Stomach (tissue), 8 donors: ENCODE measurements at regions not wholly inside any gene's neighbourhood (a gene's known extent, or its start where the extent isn't known, plus 50 kb on each side); places are given as distances from the start of the nearest gene placed in this dataset.

Experiments used
- DNase-seq, 2 donors: peaks; one replicate each; pipeline versions ENCODE4 v3.0.0 to v3.0.0-alpha.2; 2013 to 2019
- H3K27ac ChIP-seq, 5 donors: fragments of 200-600 bp in 4 of 5; sonication (generic) in 4 of 5; one replicate each; pipeline ENCODE4 v1.5.1; 2013 to 2019; ENCODE audit warnings: mild to moderate bottlenecking in 1 of 5, moderate library complexity in 1 of 5
- H3K27me3 ChIP-seq, 3 donors: fragments of 200-600 bp; sonication (generic); one replicate each; pipeline ENCODE4 v1.5.1; 2017 to 2019; ENCODE audit warnings: mixed run types in 1 of 3
- H3K36me3 ChIP-seq, 4 donors: fragments of 200-600 bp; sonication (generic); 1 replicate in 3 of 4; 2 replicates in 1 of 4; pipeline ENCODE4 v1.5.1; 2016 to 2019
- H3K4me1 ChIP-seq, 4 donors: fragments of 200-600 bp; sonication (generic); one replicate each; pipeline ENCODE4 v1.5.1; 2016 to 2019
- H3K4me3 ChIP-seq, 4 donors: fragments of 200-600 bp; sonication (generic) in 3 of 4; one replicate each; pipeline ENCODE4 v1.5.1; 2016 to 2019; ENCODE audit warnings: mild to moderate bottlenecking in 1 of 4
- H3K9me3 ChIP-seq, 4 donors: fragments of 200-600 bp; sonication (generic); one replicate each; pipeline ENCODE4 v1.5.1; 2016 to 2019
- CTCF ChIP-seq, 7 experiments: fragments of 450-650 bp in 4 of 7; fragments of 200-600 bp in 3 of 7; sonication (generic) in 3 of 7; IDR thresholded peaks; one replicate each; pipeline ENCODE4 v1.5.1; 2016 to 2019; ENCODE audit warnings: antibody characterized with exemption in 7 of 7, control low read depth in 2 of 7, mild to moderate bottlenecking in 1 of 7
- EP300 ChIP-seq: sonication (generic); formaldehyde crosslinking; IDR thresholded peaks from one replicate; pipeline ENCODE4 v1.6.1; 2017; ENCODE audit warnings: antibody characterized with exemption
- POLR2A ChIP-seq, 4 donors: fragments of 450-650 bp; IDR thresholded peaks; one replicate each; pipeline ENCODE4 v1.6.1; 2016; ENCODE audit warnings: antibody characterized with exemption in 4 of 4, control low read depth in 2 of 4, mild to moderate bottlenecking in 1 of 4, moderate library complexity in 1 of 4
- POLR2AphosphoS5 ChIP-seq, 3 donors: sonication (generic); formaldehyde crosslinking; IDR thresholded peaks; one replicate each; pipeline ENCODE4 v1.6.1; 2016; ENCODE audit warnings: antibody characterized with exemption in 3 of 3
- WGBS, 5 donors: extraction: QIAGEN DNeasy Blood & Tissue Kit in 3 of 5; methylation state at CpG; one replicate each; pipeline versions ENCODE4 v1.1.5 to v1.1.7; 2013 to 2018; 5-methylcytosine and 5-hydroxymethylcytosine counted together
- intact Hi-C: fragments of 100-400 bp; cut with DNase I; formaldehyde crosslinking; loops from one replicate; pipeline ENCODE4 v1.15.1; 2023; ENCODE audit warnings: low total_unique reads
- donor health status: healthy with polysubstance abuse.
- donor health status: Bipolar disorder and iron deficiency.
- donor health status: healthy.

GRCh38 chr2:145649061-145649460, 1129.1 kb upstream of the ZEB2 start:
- Histone ChIP-seq H3K4me3 (no peak overlapping the region), H3K9me3 (no peaks in the 10 kb centered on the region), H3K4me1 (no peaks in the 10 kb centered on the region), H3K27me3 (no peaks in the 10 kb centered on the region), H3K36me3 (no peaks in the 10 kb centered on the region), H3K27ac (no peak overlapping the region)
- no peak for DNase-seq
- no peak for TF ChIP-seq EP300
- TF ChIP-seq CTCF (IDR thresholded peaks at IDR 0.05) = no peak
- TF ChIP-seq POLR2A (IDR thresholded peaks at IDR 0.05) = no peak
- no peak for TF ChIP-seq POLR2AphosphoS5 (IDR thresholded peaks at IDR 0.05)
- 83 to 95% (median 92%) methylated on average over 4 of the region's 4 CpGs for WGBS, 5 donors
- intact Hi-C loops = no loop called here

- Histone ChIP-seq H3K9me3 (no peaks in the 10 kb centered on the region), H3K27ac (no peak overlapping the region), H3K27me3 (no peaks in the 10 kb centered on the region), H3K36me3 (no peaks in the 10 kb centered on the region), H3K4me1 (no peaks in the 10 kb centered on the region), H3K4me3 (no peak overlapping the region)
- intact Hi-C loops = no loop called here
- no peak for DNase-seq
- TF ChIP-seq EP300 = no peak
- TF ChIP-seq POLR2A (IDR thresholded peaks at IDR 0.05) = no peak
- TF ChIP-seq CTCF (IDR thresholded peaks at IDR 0.05) = no peak
- TF ChIP-seq POLR2AphosphoS5 (IDR thresholded peaks at IDR 0.05) = no peak
Observed at GRCh38 chr2:145644820-145645302, 1124.9 kb upstream of the ZEB2 start.

GRCh38 chr2:145638675-145639074, 1118.8 kb upstream of the ZEB2 start:
- 35 to 66% (median 42%) methylated on average over 2 of the region's 2 CpGs for WGBS, 5 donors
- no peaks in the 10 kb centered on the region for H3K9me3 ChIP-seq
- no peak for TF ChIP-seq CTCF (IDR thresholded peaks at IDR 0.05)
- TF ChIP-seq EP300 = no peak
- no peak for TF ChIP-seq POLR2A (IDR thresholded peaks at IDR 0.05)
- TF ChIP-seq POLR2AphosphoS5 (IDR thresholded peaks at IDR 0.05) = no peak
- no peak overlapping the region for H3K4me3 ChIP-seq
- no peaks in the 10 kb centered on the region for H3K27me3 ChIP-seq
- H3K27ac ChIP-seq = no peak overlapping the region
- intact Hi-C loops = no loop called here
- DNase-seq = no peak
- no peaks in the 10 kb centered on the region for H3K36me3 ChIP-seq
- H3K4me1 ChIP-seq = peaks cover 0 to 8% (median 0%) of the 10 kb centered on the region in 4 donors

GRCh38 chr2:145635706-145636427, 1115.9 kb upstream of the ZEB2 start:
- Histone ChIP-seq H3K9me3 (no peaks in the 10 kb centered on the region), H3K4me1 (peaks cover 0 to 8% (median 0%) of the 10 kb centered on the region in 4 donors), H3K27me3 (no peaks in the 10 kb centered on the region), H3K27ac (no peak overlapping the region), H3K4me3 (no peak overlapping the region), H3K36me3 (no peaks in the 10 kb centered on the region)
- DNase-seq = no peak
- 93 to 98% (median 93%) methylated on average over 3 of the region's 3 CpGs for WGBS, 5 donors
- intact Hi-C loops = no loop called here
- no peak for TF ChIP-seq CTCF (IDR thresholded peaks at IDR 0.05)
- no peak for TF ChIP-seq EP300
- no peak for TF ChIP-seq POLR2AphosphoS5 (IDR thresholded peaks at IDR 0.05)
- no peak for TF ChIP-seq POLR2A (IDR thresholded peaks at IDR 0.05)
